ENCODE measurements at regions not wholly inside any gene's neighbourhood (a gene's known extent, or its start where the extent isn't known, plus 50 kb on each side); places are given as distances from the start of the nearest gene placed in this dataset.

DNA sequence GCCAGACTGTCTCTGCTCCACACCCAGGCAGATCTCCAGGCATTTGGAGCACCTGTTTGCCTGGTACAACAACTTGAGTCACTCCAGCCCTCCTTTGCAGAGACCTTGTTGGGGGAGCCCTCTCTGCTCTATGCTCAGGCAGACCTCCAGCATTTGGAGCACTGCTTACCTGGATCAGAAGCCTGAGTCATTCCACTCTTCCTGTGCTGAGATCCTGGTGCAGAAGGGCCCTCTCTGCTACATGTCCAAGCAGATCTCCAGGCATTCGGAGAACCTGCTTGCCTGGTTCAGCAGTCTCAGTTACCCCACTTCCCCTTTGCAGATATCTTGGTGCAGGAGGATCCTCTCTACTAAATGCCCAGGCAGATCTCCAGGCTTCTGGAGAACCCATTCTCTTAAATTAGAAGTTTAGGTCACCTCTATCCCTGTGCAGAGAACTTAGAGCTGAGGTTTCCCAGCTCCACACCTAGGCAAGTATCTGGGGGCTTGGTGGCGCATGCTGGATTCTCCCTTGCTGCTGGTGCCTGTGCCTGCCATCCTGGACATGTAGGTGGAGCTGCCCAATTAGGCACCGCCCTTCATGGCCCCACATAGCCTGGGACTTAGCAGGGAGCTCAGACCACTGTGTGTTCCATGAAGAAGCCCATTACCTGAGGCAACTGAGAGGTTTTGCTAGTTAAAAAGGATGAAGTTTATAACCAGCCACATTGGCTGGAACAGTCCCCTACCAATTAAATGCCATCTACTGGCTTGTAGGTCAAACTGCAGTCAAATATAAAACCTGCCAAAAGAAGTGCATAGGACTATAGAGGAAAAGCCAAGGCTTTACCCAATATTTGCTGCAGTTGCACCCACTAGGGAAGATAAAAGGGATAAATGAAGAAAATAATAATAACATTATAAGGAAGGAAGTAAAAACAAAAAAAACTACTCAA is 97.6 kb upstream of the SLITRK6 start:
- Histone ChIP-seq H3K4me2 (ENCODE audit: insufficient read depth, low read length) (no peak overlapping the region), H4K20me1 (ENCODE audit: insufficient read depth, low read length) (no peaks in the 10 kb centered on the region), H3K9me3 (ENCODE audit: low read depth, low read length) (peaks cover 2% of the 10 kb centered on the region), H3K36me3 (ENCODE audit: insufficient read depth, low read length) (no peaks in the 10 kb centered on the region), H3K79me2 (ENCODE audit: insufficient read depth, low read length) (no peaks in the 10 kb centered on the region), H3K27me3 (ENCODE audit: insufficient read depth, low read length) (no peaks in the 10 kb centered on the region), H3K4me1 (ENCODE audit: insufficient read depth, low read length) (no peaks in the 10 kb centered on the region), H3K4me3 (ENCODE audit: insufficient read depth, low read length) (no peak overlapping the region), H2AFZ (ENCODE audit: low read length) (no peak overlapping the region), H3K27ac (ENCODE audit: low read depth, low read length) (no peak overlapping the region)
- TF ChIP-seq, protein P1, sequence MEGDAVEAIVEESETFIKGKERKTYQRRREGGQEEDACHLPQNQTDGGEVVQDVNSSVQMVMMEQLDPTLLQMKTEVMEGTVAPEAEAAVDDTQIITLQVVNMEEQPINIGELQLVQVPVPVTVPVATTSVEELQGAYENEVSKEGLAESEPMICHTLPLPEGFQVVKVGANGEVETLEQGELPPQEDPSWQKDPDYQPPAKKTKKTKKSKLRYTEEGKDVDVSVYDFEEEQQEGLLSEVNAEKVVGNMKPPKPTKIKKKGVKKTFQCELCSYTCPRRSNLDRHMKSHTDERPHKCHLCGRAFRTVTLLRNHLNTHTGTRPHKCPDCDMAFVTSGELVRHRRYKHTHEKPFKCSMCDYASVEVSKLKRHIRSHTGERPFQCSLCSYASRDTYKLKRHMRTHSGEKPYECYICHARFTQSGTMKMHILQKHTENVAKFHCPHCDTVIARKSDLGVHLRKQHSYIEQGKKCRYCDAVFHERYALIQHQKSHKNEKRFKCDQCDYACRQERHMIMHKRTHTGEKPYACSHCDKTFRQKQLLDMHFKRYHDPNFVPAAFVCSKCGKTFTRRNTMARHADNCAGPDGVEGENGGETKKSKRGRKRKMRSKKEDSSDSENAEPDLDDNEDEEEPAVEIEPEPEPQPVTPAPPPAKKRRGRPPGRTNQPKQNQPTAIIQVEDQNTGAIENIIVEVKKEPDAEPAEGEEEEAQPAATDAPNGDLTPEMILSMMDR (IDR thresholded peaks at IDR 0.05; ENCODE audit: extremely low read depth, low read depth, low read length) = no peak
- DNase-seq (ENCODE audit: insufficient read length, low spot score, missing footprints) = no peak

DNA sequence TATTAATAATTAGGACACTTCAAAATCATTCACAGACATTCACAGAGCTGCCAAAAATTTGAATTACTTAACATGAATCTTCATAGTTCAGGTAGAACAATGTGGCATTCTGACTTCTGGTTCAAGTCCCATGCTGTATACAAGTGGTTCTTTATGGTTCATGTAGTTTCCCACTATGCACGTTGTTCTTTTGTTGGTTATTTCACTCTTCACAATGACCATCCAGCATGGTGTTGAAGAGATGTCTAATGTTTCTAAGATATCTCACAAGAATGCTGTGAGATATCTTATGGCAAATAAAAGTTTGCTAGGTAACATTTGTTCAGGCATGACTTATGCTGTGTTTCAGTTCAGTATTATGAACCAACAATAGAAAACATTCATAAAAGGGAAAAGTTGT is 88.2 kb upstream of the SLITRK6 start:
- H3K27ac ChIP-seq (ENCODE audit: low read depth, low read length) = no peak overlapping the region
- no peak overlapping the region for H3K4me2 ChIP-seq (ENCODE audit: insufficient read depth, low read length)
- no peaks in the 10 kb centered on the region for H3K27me3 ChIP-seq (ENCODE audit: insufficient read depth, low read length)
- H4K20me1 ChIP-seq (ENCODE audit: insufficient read depth, low read length) = no peaks in the 10 kb centered on the region
- no peaks in the 10 kb centered on the region for H3K79me2 ChIP-seq (ENCODE audit: insufficient read depth, low read length)
- TF ChIP-seq, protein P1 (IDR thresholded peaks at IDR 0.05; ENCODE audit: extremely low read depth, low read depth, low read length) = no peak
- no peaks in the 10 kb centered on the region for H3K9me3 ChIP-seq (ENCODE audit: low read depth, low read length)
- DNase-seq (ENCODE audit: insufficient read length, low spot score, missing footprints) = no peak
- no peaks in the 10 kb centered on the region for H3K4me1 ChIP-seq (ENCODE audit: insufficient read depth, low read length)
- H3K36me3 ChIP-seq (ENCODE audit: insufficient read depth, low read length) = no peaks in the 10 kb centered on the region
- H2AFZ ChIP-seq (ENCODE audit: low read length) = no peak overlapping the region
- H3K4me3 ChIP-seq (ENCODE audit: insufficient read depth, low read length) = no peak overlapping the region

DNA sequence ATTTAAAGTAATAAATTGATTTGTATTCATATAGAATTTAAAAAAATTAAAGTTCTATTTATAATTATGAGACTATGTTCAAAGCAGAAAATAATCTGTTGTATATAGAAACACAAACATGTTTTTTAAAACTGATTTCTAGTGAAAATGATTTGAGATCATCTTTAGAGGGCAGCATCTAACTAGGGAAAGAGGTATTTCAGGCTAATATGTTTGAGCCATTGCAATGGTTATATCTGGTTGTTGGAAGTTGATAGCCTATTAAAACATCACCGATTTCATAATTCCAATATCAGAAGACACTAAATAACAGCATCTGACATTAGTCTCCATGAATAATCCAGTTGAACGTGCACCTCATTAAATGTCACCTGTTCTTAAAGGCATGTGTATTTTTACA is 79.8 kb upstream of the SLITRK6 start:
- TF ChIP-seq, protein P1 (IDR thresholded peaks at IDR 0.05; ENCODE audit: extremely low read depth, low read depth, low read length) = no peak

DNA sequence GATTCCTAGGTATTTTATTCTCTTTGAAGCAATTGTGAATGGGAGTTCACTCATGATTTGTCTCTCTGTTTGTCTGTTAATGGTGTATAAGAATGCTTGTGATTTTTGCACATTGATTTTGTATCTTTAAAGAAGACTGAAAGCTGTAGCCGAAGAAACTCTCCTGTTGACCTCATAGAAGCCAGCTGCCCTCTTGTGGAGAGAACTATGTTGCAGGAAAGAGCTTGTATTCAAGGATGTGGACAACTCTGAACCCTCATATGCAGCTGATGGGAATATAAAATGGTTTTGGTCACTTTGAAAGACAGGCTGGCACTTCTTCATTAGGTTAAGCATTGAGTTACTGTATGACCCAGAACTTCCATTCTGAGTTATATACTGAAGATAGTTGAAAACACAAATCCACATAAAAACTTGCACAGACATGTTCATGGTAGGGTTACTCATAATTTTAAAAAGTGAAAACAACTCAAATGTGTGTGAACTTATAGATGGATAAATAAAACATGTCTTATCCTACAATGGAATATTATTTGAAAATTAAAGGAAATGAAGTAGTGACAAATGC is 65.8 kb upstream of the SLITRK6 start:
- TF ChIP-seq, protein P1 (IDR thresholded peaks at IDR 0.05; ENCODE audit: extremely low read depth, low read depth, low read length) = no peak
- H4K20me1 ChIP-seq (ENCODE audit: insufficient read depth, low read length) = no peaks in the 10 kb centered on the region
- no peaks in the 10 kb centered on the region for H3K4me1 ChIP-seq (ENCODE audit: insufficient read depth, low read length)
- H3K27me3 ChIP-seq (ENCODE audit: insufficient read depth, low read length) = no peaks in the 10 kb centered on the region
- H2AFZ ChIP-seq (ENCODE audit: low read length) = no peak overlapping the region
- H3K79me2 ChIP-seq (ENCODE audit: insufficient read depth, low read length) = no peaks in the 10 kb centered on the region
- no peak overlapping the region for H3K4me3 ChIP-seq (ENCODE audit: insufficient read depth, low read length)
- no peak overlapping the region for H3K4me2 ChIP-seq (ENCODE audit: insufficient read depth, low read length)
- H3K9me3 ChIP-seq (ENCODE audit: low read depth, low read length) = no peaks in the 10 kb centered on the region
- DNase-seq (ENCODE audit: insufficient read length, low spot score, missing footprints) = no peak
- H3K27ac ChIP-seq (ENCODE audit: low read depth, low read length) = no peak overlapping the region
- no peaks in the 10 kb centered on the region for H3K36me3 ChIP-seq (ENCODE audit: insufficient read depth, low read length)

More for the DNA sequence above, 79.8 kb upstream of the SLITRK6 start:
- no peak overlapping the region for H2AFZ ChIP-seq (ENCODE audit: low read length)
- DNase-seq (ENCODE audit: insufficient read length, low spot score, missing footprints) = no peak
- H3K9me3 ChIP-seq (ENCODE audit: low read depth, low read length) = no peaks in the 10 kb centered on the region
- H3K36me3 ChIP-seq (ENCODE audit: insufficient read depth, low read length) = no peaks in the 10 kb centered on the region
- H3K4me3 ChIP-seq (ENCODE audit: insufficient read depth, low read length) = no peak overlapping the region
- no peak overlapping the region for H3K27ac ChIP-seq (ENCODE audit: low read depth, low read length)
- no peaks in the 10 kb centered on the region for H4K20me1 ChIP-seq (ENCODE audit: insufficient read depth, low read length)
- H3K27me3 ChIP-seq (ENCODE audit: insufficient read depth, low read length) = no peaks in the 10 kb centered on the region
- no peaks in the 10 kb centered on the region for H3K4me1 ChIP-seq (ENCODE audit: insufficient read depth, low read length)
- no peaks in the 10 kb centered on the region for H3K79me2 ChIP-seq (ENCODE audit: insufficient read depth, low read length)
- no peak overlapping the region for H3K4me2 ChIP-seq (ENCODE audit: insufficient read depth, low read length)
